GM12892 (cell line): ENCODE measurements at regions not wholly inside any gene's neighbourhood (a gene's known extent, or its start where the extent isn't known, plus 50 kb on each side); places are given as distances from the start of the nearest gene placed in this dataset.

Experiments used
- POLR2A ChIP-seq: IDR thresholded peaks from 2 replicates; pipeline ENCODE4 v1.6.1; 2011; ENCODE audit warnings: low read depth, low read length, control low read depth
- POLR2AphosphoS5 ChIP-seq: IDR thresholded peaks from 2 replicates; pipeline ENCODE4 v1.6.1; 2011; ENCODE audit warnings: low read depth, low read length, control low read depth
- TAF1 ChIP-seq: IDR thresholded peaks from 2 replicates; pipeline ENCODE4 v1.6.1; 2011; ENCODE audit warnings: low read depth, mild to moderate bottlenecking, control low read depth, low read length, borderline replicate concordance

- TF ChIP-seq POLR2A (no peak), POLR2AphosphoS5 (no peak), TAF1 (no peak)
Observed at GRCh38 chr9:129313331-129313955, 135.4 kb upstream of the IER5L start.
